DND-41 (cell line): ENCODE measurements at regions not wholly inside any gene's neighbourhood (a gene's known extent, or its start where the extent isn't known, plus 50 kb on each side); places are given as distances from the start of the nearest gene placed in this dataset.

Source experiments
- ATAC-seq: fragments of 200-7000 bp; cut with Tn5 transposase; 3 replicates; pipeline ENCODE4 v1.9.1; 2021; ENCODE audit warnings: low read depth; ENCODE audit not compliant: insufficient read depth
- DNase-seq: peaks from one replicate; pipeline ENCODE4 v3.0.0-alpha.2; 2020
- H2AFZ ChIP-seq: 2 replicates; pipeline ENCODE4 v1.6.0; 2012; ENCODE audit warnings: low read depth, low read length
- H3K27ac ChIP-seq: 2 replicates; pipeline ENCODE4 v1.5.1; 2012; ENCODE audit warnings: low read length, inconsistent platforms
- H3K27me3 ChIP-seq: fragments of 200-600 bp; sonication (generic); 2 replicates; pipeline ENCODE4 v1.6.0; 2012; ENCODE audit warnings: low read length, mild to moderate bottlenecking, inconsistent platforms; ENCODE audit not compliant: insufficient read depth, poor library complexity
- H3K36me3 ChIP-seq: 2 replicates; pipeline ENCODE4 v1.5.1; 2012; ENCODE audit warnings: low read length, inconsistent platforms; ENCODE audit not compliant: insufficient read depth
- H3K4me1 ChIP-seq: 2 replicates; pipeline ENCODE4 v1.5.1; 2012; ENCODE audit warnings: mild to moderate bottlenecking, low read length; ENCODE audit not compliant: insufficient read depth
- H3K4me2 ChIP-seq: 2 replicates; pipeline ENCODE4 v1.6.0; 2012; ENCODE audit warnings: mild to moderate bottlenecking, moderate library complexity, low read length, inconsistent platforms; ENCODE audit not compliant: insufficient read depth
- H3K4me3 ChIP-seq, 2 experiments: fragments of 200-600 bp in 1 of 2; shearing (Covaris generic) in 1 of 2; 2 replicates each; pipeline ENCODE4 v1.5.1; 2012 to 2016; ENCODE audit warnings: inconsistent platforms in 2 of 2, low read length in 2 of 2, mild to moderate bottlenecking in 2 of 2, low read depth in 1 of 2, moderate library complexity in 1 of 2
- H3K79me2 ChIP-seq: 2 replicates; pipeline ENCODE4 v1.6.0; 2012; ENCODE audit warnings: low read length, inconsistent platforms; ENCODE audit not compliant: insufficient read depth
- H3K9ac ChIP-seq: 2 replicates; pipeline ENCODE4 v1.6.0; 2012; ENCODE audit warnings: low read depth, mild to moderate bottlenecking, inconsistent platforms, low read length, moderate library complexity
- H3K9me3 ChIP-seq: 2 replicates; pipeline ENCODE4 v1.5.1; 2012; ENCODE audit warnings: low read length, moderate library complexity, mild to moderate bottlenecking, inconsistent platforms; ENCODE audit not compliant: insufficient read depth, severe bottlenecking
- H4K20me1 ChIP-seq: 2 replicates; pipeline ENCODE4 v1.6.0; 2012; ENCODE audit warnings: low read length; ENCODE audit not compliant: insufficient read depth
- CTCF ChIP-seq: IDR thresholded peaks from 2 replicates; pipeline ENCODE4 v1.5.1; 2012; ENCODE audit warnings: borderline replicate concordance, low read length, moderate library complexity, mild to moderate bottlenecking; ENCODE audit not compliant: poor library complexity, severe bottlenecking; ENCODE audit errors: extremely low read depth
- EZH2 ChIP-seq: IDR thresholded peaks from 3 replicates; pipeline ENCODE4 v1.6.1; 2012; ENCODE audit warnings: borderline replicate concordance, low read depth, mild to moderate bottlenecking, moderate library complexity, low read length, inconsistent platforms; ENCODE audit not compliant: severe bottlenecking

GRCh38 chr1:170800265-170800664 lies 135.1 kb upstream of the MROH9 start:
- no peak for ATAC-seq
- Histone ChIP-seq H3K4me2 (no peak overlapping the region), H3K9me3 (no peaks in the 10 kb centered on the region)

GRCh38 chr1:170800812-170801211 lies 134.5 kb upstream of the MROH9 start:
- Histone ChIP-seq H3K79me2 (no peaks in the 10 kb centered on the region), H3K27ac (no peak overlapping the region), H3K4me2 (no peak overlapping the region), H3K9ac (no peak overlapping the region), H3K4me3 (no peak overlapping the region), H3K27me3 (no peaks in the 10 kb centered on the region), H2AFZ (no peak overlapping the region), H3K9me3 (no peaks in the 10 kb centered on the region), H3K4me1 (no peaks in the 10 kb centered on the region), H4K20me1 (no peaks in the 10 kb centered on the region), H3K36me3 (no peaks in the 10 kb centered on the region)
- no peak for DNase-seq
- TF ChIP-seq CTCF (no peak), EZH2 (no peak)
- ATAC-seq, result no peak

More at GRCh38 chr1:170800265-170800664, 135.1 kb upstream of the MROH9 start:
- Histone ChIP-seq H4K20me1 (no peaks in the 10 kb centered on the region), H3K9ac (no peak overlapping the region), H3K27ac (no peak overlapping the region), H3K79me2 (no peaks in the 10 kb centered on the region), H3K36me3 (no peaks in the 10 kb centered on the region), H3K4me3 (no peak overlapping the region), H3K27me3 (no peaks in the 10 kb centered on the region), H3K4me1 (no peaks in the 10 kb centered on the region), H2AFZ (no peak overlapping the region)
- DNase-seq, result no peak
- TF ChIP-seq EZH2 (no peak), CTCF (no peak)

- H3K36me3 ChIP-seq, result no peaks in the 10 kb centered on the region
- ATAC-seq (no peak), DNase-seq (no peak)
- no peaks in the 10 kb centered on the region for H3K27me3 ChIP-seq
- H3K9ac ChIP-seq, result no peak overlapping the region
- no peaks in the 10 kb centered on the region for H4K20me1 ChIP-seq
- H3K79me2 ChIP-seq, result no peaks in the 10 kb centered on the region
- no peak overlapping the region for H3K4me3 ChIP-seq
- H3K27ac ChIP-seq, result no peak overlapping the region
- TF ChIP-seq CTCF (no peak), EZH2 (no peak)
- no peaks in the 10 kb centered on the region for H3K4me1 ChIP-seq
- H3K4me2 ChIP-seq, result no peak overlapping the region
- no peaks in the 10 kb centered on the region for H3K9me3 ChIP-seq
- no peak overlapping the region for H2AFZ ChIP-seq
These were observed 131.6 kb upstream of the MROH9 start for GRCh38 chr1:170803711-170804110.

- DNase-seq, result no peak
These were observed 130.9 kb upstream of the MROH9 start for GRCh38 chr1:170804419-170804818.

More at GRCh38 chr1:170804419-170804818, 130.9 kb upstream of the MROH9 start:
- TF ChIP-seq EZH2 (no peak), CTCF (no peak)
- ATAC-seq, result no peak
- Histone ChIP-seq H3K4me1 (no peaks in the 10 kb centered on the region), H3K4me2 (no peak overlapping the region), H3K36me3 (no peaks in the 10 kb centered on the region), H3K79me2 (no peaks in the 10 kb centered on the region), H4K20me1 (no peaks in the 10 kb centered on the region), H3K27me3 (no peaks in the 10 kb centered on the region), H3K27ac (no peak overlapping the region), H2AFZ (no peak overlapping the region), H3K4me3 (no peak overlapping the region), H3K9me3 (no peaks in the 10 kb centered on the region), H3K9ac (no peak overlapping the region)
